ENCODE measurements at regions not wholly inside any gene's neighbourhood (a gene's known extent, or its start where the extent isn't known, plus 50 kb on each side); places are given as distances from the start of the nearest gene placed in this dataset.

DNA sequence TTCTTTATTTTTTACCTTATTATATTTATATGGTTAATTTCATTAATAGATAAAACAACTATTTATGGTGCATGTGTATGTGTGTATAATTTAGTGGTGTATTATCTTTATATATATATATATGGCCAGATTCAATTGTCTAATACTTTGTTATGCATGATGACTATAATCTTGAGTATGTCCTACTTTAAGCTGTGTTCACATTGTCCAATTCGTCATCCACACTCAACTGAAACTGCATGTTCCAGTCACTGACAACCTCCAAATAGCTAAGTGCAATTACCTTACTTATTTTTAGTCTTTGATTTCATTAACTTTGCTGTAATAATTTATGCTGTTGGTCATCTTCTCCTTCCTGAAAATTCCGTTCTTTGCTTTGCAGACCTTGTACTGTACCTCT lies 306.5 kb upstream of the TMTC1 start:
- DNase-seq (ENCODE audit: low read depth): no peak

DNA sequence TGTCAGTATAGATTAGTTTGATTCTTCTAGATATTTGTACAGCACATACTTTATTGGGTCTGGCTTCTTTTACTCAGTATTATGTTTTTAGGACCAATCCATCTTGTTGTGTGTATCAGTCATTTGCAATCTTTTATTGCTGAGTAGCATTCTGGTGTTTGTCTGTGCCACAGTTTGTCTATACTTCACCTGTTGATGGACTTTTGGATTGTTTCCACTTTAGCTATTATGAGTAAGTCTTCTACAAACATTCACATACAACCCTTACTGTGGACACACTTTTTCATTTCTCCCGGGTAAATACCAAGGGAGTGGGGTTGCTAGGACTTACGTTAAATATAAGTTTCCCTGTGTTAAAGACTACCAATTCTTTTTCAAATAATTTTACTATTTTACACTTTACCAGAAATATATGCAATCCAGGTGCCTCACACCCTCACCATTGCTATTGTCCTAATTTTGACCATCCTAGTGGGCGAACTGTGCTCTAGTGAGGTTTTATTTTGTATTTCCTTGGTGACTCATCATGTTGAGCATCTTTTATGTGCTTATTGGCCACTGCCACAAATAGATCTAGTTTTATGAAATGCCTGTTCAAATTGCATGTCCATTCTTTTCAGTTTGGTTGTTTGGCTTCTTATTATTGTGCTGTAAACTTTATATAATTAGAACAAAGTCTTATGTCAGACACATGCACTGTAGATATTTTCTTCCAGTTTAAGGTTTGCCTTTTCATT lies 304.7 kb upstream of the TMTC1 start:
- DNase-seq (ENCODE audit: low read depth): no peak

DNA sequence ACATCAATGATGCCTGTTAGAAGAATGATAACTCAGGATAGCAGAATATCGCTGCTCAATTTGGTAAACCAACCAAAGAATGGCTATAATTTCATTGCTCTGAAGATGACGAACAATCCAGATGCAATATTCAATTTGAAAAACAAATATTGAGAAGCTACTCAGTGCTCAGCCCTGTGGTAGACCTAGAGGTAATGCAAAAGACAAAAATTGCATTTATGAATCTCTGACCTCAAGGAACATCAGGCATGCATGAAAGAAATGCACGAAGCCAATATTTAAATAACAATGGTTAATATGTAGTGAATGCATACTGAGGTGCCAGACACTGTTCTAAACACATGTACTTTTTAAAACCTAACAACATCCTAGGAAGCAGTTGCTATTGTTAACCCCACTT lies 298.6 kb upstream of the TMTC1 start:
- DNase-seq (ENCODE audit: low read depth): no peak

DNA sequence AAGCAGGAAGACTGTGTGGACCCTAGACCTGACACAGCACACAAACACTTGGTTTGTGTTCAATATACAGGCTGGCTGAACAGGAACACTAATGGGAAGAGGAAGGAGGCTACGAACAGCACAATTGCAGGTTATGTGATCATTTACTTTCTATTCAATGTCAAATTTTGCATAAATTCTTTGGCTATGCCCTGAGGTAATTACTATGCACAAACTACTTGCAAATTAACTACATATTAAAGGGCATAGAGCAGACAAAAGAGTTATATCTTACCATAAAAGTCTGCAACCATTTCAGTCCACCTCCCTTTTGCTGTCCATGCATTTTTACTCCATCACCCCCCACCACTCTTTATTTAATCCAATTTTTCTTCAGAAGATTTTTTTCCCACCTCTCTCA lies 291.2 kb upstream of the TMTC1 start:
- DNase-seq (ENCODE audit: low read depth): no peak

GRCh38 chr12:30072824-30073223 lies 289.1 kb upstream of the TMTC1 start:
- no peak for DNase-seq (ENCODE audit: low read depth)

DNA sequence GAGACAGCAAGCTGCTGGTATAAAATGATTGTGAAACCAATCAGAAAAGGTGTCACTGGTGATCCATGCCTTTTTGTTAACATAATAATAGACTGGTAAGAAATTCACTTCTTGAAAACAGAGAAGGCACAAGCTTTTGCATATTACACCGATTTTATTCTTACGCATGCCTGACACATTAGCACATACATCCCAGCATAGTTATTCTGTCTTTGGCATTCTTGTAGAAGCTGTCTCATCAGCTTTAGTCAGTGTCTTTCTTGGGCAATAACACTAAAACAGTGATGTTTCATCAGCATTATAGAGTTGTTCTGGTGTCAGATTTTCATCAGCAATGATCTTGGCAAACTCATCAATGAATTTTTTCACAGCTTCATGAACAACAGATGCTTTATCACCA lies 283.4 kb upstream of the TMTC1 start:
- no peak for DNase-seq (ENCODE audit: low read depth)

- no peak for DNase-seq (ENCODE audit: low read depth)
Measured at GRCh38 chr12:30064906-30065305, 281.2 kb upstream of the TMTC1 start.

DNA sequence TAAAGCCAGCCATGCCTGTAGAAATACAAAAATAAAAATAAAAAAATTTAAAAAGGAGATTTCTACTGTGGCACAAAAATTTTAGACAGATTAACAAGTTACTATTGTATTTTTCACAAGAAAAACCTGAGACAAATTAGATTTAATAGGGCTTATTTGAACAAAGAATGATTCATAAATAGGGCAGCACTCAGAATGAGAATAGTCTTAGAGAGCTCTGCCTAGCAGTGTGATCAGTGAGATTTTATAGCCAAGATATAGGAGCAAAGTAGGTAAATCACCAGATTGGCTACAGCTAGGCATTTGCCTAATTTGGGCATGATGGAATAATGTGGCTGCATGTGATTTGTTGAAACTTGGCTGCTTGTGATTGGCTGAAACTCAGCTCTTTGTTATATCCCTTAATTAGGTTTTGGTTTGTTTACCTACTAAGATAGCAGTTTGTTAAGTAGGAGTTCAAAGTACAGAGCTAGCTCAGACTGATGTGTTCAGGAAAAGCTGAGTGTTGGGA lies 279.7 kb upstream of the TMTC1 start:
- DNase-seq (ENCODE audit: low read depth): no peak

- DNase-seq (ENCODE audit: low read depth): no peak
Measured at GRCh38 chr12:30048371-30048770, 264.6 kb upstream of the TMTC1 start.

DNA sequence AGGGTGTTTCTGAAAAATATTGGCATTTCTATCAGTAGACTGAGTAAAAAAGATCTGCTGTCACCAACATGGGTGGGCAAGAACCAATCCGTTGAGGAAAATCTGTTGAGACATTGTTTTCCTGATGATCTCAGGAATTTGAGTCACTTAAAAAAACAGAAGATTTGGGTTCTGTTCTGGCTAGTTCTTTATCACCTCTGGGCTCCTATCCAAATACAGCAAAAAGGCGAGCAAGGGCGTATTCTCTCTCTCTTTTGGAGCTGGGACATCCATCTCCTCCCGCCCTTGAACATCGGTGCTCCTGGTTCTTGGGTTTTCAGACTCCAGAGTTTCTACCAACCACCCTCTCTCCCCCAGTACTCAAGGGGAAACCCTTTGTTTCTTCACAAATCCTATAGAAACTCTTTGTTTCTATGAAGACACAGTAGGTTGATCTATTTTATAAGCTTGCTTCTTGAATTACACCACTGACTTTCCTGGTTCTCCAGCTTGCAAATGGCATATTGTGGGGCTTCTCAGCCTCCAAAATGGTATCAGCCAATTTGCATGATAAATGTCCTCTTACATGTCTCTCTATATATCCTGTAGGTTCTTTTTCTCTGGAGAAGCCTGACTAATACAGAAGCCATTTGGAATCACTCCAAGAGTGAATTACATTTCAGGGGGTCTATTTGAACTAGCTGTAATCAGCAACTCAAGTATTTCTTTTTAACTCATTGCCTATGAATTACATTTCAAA lies 263.9 kb upstream of the TMTC1 start:
- peak; percentile 94 for DNase-seq (ENCODE audit: low read depth)

DNA sequence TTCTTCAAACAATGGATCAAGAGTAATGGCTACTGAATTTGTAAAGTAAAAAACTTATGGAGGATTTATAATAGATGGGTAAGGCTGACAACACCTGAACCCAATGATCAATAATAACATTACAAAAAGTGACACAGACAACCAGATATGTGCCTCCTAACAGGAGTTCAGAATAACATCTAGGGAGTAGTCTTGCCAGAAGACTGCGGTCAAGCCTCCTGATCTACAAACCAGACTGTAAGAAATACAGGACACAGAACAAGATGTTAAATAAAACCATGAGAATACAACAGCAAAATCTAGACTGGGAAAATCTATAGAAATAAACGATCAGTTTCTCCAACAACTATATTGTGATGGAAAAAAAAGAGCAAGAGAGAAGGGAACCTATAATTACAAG lies 262.6 kb upstream of the TMTC1 start:
- no peak for DNase-seq (ENCODE audit: low read depth)

GRCh38 chr12:30045171-30045570 lies 261.4 kb upstream of the TMTC1 start:
- DNase-seq (ENCODE audit: low read depth): no peak

DNA sequence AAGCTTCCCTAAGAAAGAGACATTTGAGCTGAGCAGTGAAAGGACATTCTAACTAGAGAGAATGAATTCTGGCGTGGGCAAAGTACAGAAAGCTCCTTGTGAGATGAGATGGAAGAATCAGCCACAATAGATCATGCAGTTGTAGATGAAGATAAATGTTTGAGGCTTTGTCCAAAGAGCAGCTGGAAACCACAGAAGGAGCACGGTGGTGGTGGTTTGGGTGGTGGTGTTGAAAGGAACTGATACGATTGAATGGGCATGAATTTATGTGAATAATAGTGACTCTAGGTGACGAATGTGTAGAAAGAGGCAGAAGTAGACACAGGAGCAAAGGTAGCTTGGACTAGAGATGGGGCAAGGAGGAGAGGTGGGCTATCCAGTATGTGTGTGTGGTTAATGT lies 260.5 kb upstream of the TMTC1 start:
- DNase-seq (ENCODE audit: low read depth): no peak

- no peak for DNase-seq (ENCODE audit: low read depth)
Measured at GRCh38 chr12:30043151-30043847, 259.6 kb upstream of the TMTC1 start.

GRCh38 chr12:30041096-30041495 lies 257.4 kb upstream of the TMTC1 start:
- no peak for DNase-seq (ENCODE audit: low read depth)

GRCh38 chr12:30030693-30031374 lies 247.1 kb upstream of the TMTC1 start:
- DNase-seq (ENCODE audit: low read depth): no peak

DNA sequence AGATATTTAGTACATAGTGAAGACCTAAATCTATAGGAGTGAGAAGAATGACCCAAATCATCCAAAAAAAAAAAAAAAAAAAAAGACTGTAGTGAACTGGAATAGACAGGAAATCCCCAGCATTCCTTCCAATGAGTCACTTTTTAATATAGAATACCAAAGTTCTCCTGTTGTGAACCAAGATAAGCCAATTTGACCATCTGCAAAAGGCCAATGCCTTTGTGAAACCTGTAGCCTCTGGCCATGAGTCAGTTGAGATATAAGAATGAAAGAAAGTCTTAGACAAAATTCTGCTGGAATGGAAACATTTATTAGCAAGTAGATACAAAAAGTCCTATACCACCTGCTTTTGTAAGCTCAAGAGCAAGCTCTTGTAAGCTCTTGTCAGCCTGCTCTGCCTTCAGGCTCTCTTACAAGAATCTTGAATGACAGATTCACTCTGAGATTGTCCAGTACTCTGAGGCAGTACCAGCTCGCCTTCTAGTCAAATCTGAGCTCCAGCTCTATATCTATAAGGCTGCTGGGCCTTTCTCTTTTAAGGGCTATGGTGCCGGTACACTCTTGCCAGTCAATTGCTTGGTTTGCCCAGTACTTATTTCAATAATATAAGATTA lies 243.0 kb upstream of the TMTC1 start:
- peak; percentile 98 for DNase-seq (ENCODE audit: low read depth)

- no peak for DNase-seq (ENCODE audit: low read depth)
Measured at GRCh38 chr12:30025317-30025716, 241.6 kb upstream of the TMTC1 start.

DNA sequence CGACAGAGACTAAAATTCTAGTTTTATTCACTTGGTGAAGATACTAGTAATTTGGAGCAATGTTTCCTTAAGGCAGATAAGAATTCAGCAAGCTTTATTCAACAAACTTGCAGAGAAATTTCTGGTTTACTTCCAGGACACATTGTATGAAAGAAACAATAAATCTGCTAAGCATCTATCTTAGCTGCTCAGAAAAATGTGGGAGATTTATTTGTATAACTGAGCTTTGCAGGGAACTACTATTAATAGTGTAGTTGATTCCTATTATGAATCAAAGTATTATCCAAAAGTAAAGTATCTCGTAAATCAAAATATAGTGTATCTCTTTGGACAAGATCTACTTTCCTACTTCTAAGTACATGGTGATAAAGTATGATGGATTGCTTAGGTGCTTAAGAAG lies 239.4 kb upstream of the TMTC1 start:
- DNase-seq (ENCODE audit: low read depth): no peak

GRCh38 chr12:30021051-30021833 lies 237.5 kb upstream of the TMTC1 start:
- no peak for DNase-seq (ENCODE audit: low read depth)

Measured in HS-27A (cell line).